IgD-negative memory B cell (primary cell): ENCODE measurements at regions not wholly inside any gene's neighbourhood (a gene's known extent, or its start where the extent isn't known, plus 50 kb on each side); places are given as distances from the start of the nearest gene placed in this dataset.
"Not testable (repeated sequence)": the region's sequence is repeated elsewhere in the genome, so short reads cannot be mapped to it uniquely, and the experiment has no call there.

Experiments
- H3K27ac Mint-ChIP-seq, 3 donors: one replicate each; pipeline ENCODE4 v1.8.0; 2020 to 2022; ENCODE audit warnings: mild to moderate bottlenecking in 3 of 3, mixed read lengths in 3 of 3, moderate library complexity in 1 of 3
- H3K27me3 Mint-ChIP-seq: one replicate; pipeline ENCODE4 v1.8.0; 2021; ENCODE audit warnings: mixed read lengths
- H3K36me3 Mint-ChIP-seq: one replicate; pipeline ENCODE4 v1.8.0; 2020; ENCODE audit warnings: mild to moderate bottlenecking, mixed read lengths
- H3K4me1 Mint-ChIP-seq, 3 donors: one replicate each; pipeline ENCODE4 v1.8.0; 2020 to 2022; ENCODE audit warnings: mixed read lengths in 3 of 3, mild to moderate bottlenecking in 1 of 3
- H3K4me3 Mint-ChIP-seq, 4 donors: one replicate each; pipeline ENCODE4 v1.8.0; 2020 to 2022; ENCODE audit warnings: mild to moderate bottlenecking in 4 of 4, mixed read lengths in 4 of 4, moderate library complexity in 3 of 4
- H3K9me3 Mint-ChIP-seq, 3 donors: one replicate each; pipeline ENCODE4 v1.8.0; 2020 to 2021; ENCODE audit warnings: mixed read lengths in 3 of 3, mild to moderate bottlenecking in 1 of 3

DNA sequence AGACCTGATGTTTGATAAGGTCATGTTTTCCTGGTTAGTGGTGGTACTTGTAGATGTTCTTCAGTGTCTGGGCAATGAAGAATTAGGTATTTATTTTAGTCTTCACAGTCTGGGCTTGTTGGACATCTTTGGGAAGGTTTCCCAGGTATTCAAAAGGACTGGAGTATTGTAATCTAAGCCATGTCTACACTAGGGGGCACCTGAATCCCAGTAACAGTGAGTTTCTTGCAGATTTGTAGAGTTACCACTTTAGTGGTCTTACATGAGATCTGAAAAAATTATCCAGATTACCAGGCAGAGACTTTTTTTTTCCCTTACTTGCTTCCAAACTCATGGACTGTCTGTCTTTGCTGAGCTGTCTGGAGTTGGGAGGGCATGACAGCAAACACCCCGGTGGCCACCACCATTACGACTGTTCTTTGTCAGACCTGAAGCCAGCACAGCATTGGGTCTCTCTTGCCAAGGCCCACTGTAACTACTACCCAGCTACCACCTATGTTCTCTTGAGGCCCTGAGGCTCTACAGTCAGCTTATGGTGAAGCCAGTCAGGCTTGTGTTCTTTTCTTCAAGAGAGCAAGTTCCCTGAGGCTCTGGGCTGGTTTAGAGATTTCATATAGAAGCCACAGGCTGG lies 820.7 kb upstream of the FBXO33 start:
- Mint-ChIP-seq H3K36me3 (no peaks in the 10 kb centered on the region), H3K9me3 (peaks cover 0 to 2% (median 0%) of the 10 kb centered on the region in 3 donors), H3K27me3 (no peaks in the 10 kb centered on the region), H3K4me3 (no peak overlapping the region), H3K27ac (no peak overlapping the region), H3K4me1 (peaks cover 0 to 2% (median 0%) of the 10 kb centered on the region in 3 donors)

DNA sequence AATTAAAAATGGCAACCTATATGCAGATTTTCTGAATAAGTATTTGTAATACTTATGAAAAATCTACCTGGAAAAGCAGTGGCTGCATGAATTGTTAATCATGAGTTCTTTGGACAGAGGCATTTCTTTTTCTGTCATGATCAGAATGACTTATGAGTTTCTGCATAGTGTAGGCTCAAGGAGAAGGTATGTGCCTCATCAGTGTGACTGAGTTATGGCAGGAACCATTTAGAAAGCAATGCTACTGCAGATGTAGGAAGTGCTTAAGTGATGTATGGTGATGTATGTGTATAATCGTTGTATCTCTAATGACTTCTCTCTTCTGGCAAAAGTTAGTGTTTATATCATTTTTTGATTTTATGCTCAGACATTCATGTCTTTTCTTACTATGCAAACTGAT lies 816.4 kb upstream of the FBXO33 start:
- H3K4me1 Mint-ChIP-seq, result peaks cover 0 to 2% (median 0%) of the 10 kb centered on the region in 3 donors
- no peaks in the 10 kb centered on the region for H3K27me3 Mint-ChIP-seq
- H3K36me3 Mint-ChIP-seq, result no peaks in the 10 kb centered on the region
- no peak overlapping the region for H3K27ac Mint-ChIP-seq
- H3K4me3 Mint-ChIP-seq, result no peak overlapping the region
- H3K9me3 Mint-ChIP-seq, result peaks cover 0 to 8% (median 2%) of the 10 kb centered on the region in 3 donors

- H3K36me3 Mint-ChIP-seq, result no peaks in the 10 kb centered on the region
- H3K27me3 Mint-ChIP-seq, result no peaks in the 10 kb centered on the region
- peaks cover 3 to 7% (median 3%) of the 10 kb centered on the region in 3 donors for H3K9me3 Mint-ChIP-seq
- H3K27ac Mint-ChIP-seq, result no peak overlapping the region
- H3K4me1 Mint-ChIP-seq, result no peaks in the 10 kb centered on the region
- no peak overlapping the region for H3K4me3 Mint-ChIP-seq
These were observed 808.1 kb upstream of the FBXO33 start for GRCh38 chr14:40240245-40240859.

DNA sequence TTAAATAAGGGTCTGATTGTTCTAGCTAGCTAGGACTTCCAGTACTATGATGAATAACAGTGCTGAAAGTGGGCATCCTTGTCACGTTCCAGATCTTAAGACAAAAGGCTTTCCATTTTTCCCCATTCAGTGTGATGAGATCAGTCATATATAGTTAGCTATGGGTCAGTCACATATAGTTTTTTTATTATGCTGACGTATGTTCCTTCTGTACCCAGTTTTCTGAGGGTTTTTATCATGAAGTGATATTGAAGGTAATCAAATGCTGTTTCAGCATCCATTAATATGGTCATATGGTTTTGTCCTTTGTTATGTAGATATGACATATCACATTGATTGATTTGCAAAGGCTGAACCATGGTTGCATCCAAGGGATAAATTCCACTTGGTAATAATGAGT lies 800.1 kb upstream of the FBXO33 start:
- Mint-ChIP-seq H3K4me3 (no peak overlapping the region), H3K4me1 (no peaks in the 10 kb centered on the region), H3K9me3 (peaks cover 2 to 11% (median 10%) of the 10 kb centered on the region in 3 donors), H3K27me3 (no peaks in the 10 kb centered on the region), H3K36me3 (no peaks in the 10 kb centered on the region), H3K27ac (no peak overlapping the region)

- H3K27ac Mint-ChIP-seq, result no peak overlapping the region
- no peaks in the 10 kb centered on the region for H3K4me1 Mint-ChIP-seq
- H3K27me3 Mint-ChIP-seq, result no peaks in the 10 kb centered on the region
- peaks cover 2 to 13% (median 8%) of the 10 kb centered on the region in 3 donors for H3K9me3 Mint-ChIP-seq
- no peaks in the 10 kb centered on the region for H3K36me3 Mint-ChIP-seq
- no peak overlapping the region for H3K4me3 Mint-ChIP-seq
These were observed 797.4 kb upstream of the FBXO33 start for GRCh38 chr14:40229676-40230075.

DNA sequence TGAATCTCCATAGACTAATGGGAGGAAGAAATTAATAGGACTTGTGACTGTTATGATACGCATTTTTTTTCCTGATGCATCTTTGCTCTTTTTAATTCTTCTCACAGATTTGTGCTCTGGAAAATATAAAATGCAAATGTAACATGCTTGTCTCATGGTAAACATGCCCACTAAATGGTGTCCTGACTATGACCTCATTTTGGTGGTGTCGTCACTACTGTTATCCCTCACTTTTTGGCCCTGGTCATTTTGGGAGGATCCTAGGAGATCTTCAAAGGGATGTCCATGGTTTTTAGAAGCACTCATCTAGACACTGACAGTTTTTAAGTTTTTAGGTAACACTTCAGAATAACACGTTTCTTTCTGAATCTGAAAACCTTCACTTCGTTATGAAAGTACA lies 790.8 kb upstream of the FBXO33 start:
- H3K9me3 Mint-ChIP-seq, result peaks cover 4 to 10% (median 5%) of the 10 kb centered on the region in 3 donors
- H3K36me3 Mint-ChIP-seq, result no peaks in the 10 kb centered on the region
- H3K4me3 Mint-ChIP-seq, result no peak overlapping the region
- H3K27me3 Mint-ChIP-seq, result no peaks in the 10 kb centered on the region
- H3K4me1 Mint-ChIP-seq, result peaks cover 0 to 5% (median 5%) of the 10 kb centered on the region in 3 donors
- H3K27ac Mint-ChIP-seq, result no peak overlapping the region

DNA sequence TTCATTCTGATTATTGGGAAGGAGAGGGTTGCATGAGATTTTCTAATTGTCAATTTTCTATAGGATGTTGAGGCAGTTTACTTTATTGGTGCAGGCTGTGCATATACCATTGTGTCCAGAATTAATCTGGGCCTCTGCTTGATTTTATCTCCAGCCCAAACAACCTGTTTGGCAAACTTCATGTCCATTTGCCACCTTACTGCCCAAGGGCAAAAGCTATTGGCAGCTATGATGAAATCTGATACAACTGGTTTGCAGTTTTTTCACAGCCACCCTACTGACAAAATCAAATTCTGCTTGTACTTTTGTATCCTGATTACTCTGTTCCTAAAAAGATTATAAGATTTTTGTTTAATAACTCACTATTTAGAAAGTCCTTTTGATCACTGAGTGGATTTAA lies 789.2 kb upstream of the FBXO33 start:
- no peak overlapping the region for H3K4me3 Mint-ChIP-seq
- H3K27ac Mint-ChIP-seq, result no peak overlapping the region
- H3K36me3 Mint-ChIP-seq, result no peaks in the 10 kb centered on the region
- H3K9me3 Mint-ChIP-seq, result peaks cover under 1 to 5% (median 4%) of the 10 kb centered on the region in 3 donors
- H3K4me1 Mint-ChIP-seq, result peaks cover 0 to 8% (median 5%) of the 10 kb centered on the region in 3 donors
- no peaks in the 10 kb centered on the region for H3K27me3 Mint-ChIP-seq

GRCh38 chr14:40219032-40219431 lies 786.8 kb upstream of the FBXO33 start:
- Mint-ChIP-seq H3K27me3 (no peaks in the 10 kb centered on the region), H3K9me3 (peaks cover 0 to 7% (median 5%) of the 10 kb centered on the region in 3 donors), H3K36me3 (peaks cover 2% of the 10 kb centered on the region), H3K4me1 (peaks cover 0 to 8% (median 5%) of the 10 kb centered on the region in 3 donors), H3K27ac (no peak overlapping the region), H3K4me3 (no peak overlapping the region)

- Mint-ChIP-seq H3K36me3 (peaks cover 2% of the 10 kb centered on the region), H3K4me3 (peak overlapping the region in 1 of 4 donors; percentile 11), H3K27me3 (no peaks in the 10 kb centered on the region), H3K27ac (peak overlapping the region in 1 of 3 donors; percentile 1), H3K4me1 (peaks cover 0 to 9% (median 5%) of the 10 kb centered on the region in 3 donors), H3K9me3 (peaks cover 0 to 7% (median 5%) of the 10 kb centered on the region in 3 donors)
These were observed 786.2 kb upstream of the FBXO33 start for GRCh38 chr14:40218282-40218941.

GRCh38 chr14:40216976-40217375 lies 784.7 kb upstream of the FBXO33 start:
- peaks cover 4 to 9% (median 5%) of the 10 kb centered on the region in 3 donors for H3K9me3 Mint-ChIP-seq
- H3K4me1 Mint-ChIP-seq, result peaks cover 0 to 9% (median 5%) of the 10 kb centered on the region in 3 donors
- H3K27me3 Mint-ChIP-seq, result no peaks in the 10 kb centered on the region
- peaks cover 2% of the 10 kb centered on the region for H3K36me3 Mint-ChIP-seq
- peak overlapping the region in 1 of 3 donors; percentile 11 for H3K27ac Mint-ChIP-seq
- no peak overlapping the region for H3K4me3 Mint-ChIP-seq

DNA sequence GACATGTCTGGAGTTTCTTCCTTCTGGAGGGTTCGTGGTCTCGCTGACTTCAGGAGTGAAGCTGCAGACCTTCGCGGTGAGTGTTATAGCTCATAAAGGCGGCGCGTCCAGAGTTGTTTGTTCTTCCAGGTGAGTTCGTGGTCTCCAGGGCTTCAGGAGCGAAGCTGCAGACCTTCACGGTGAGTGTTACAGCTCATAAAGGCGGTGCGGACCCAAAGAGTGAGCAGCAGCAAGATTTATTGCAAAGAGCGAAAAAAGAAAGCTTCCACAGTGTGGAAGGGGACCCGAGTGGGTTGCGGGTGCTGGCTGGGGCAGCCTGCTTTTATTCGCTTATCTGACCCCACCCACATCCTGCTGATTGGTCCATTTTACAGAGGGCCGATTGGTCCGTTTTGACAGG lies 784.2 kb upstream of the FBXO33 start:
- not testable (repeated sequence) for H3K36me3 Mint-ChIP-seq
- H3K9me3 Mint-ChIP-seq, result peaks cover 4 to 10% (median 5%) of the 10 kb centered on the region in 3 donors

GRCh38 chr14:40213701-40214100 lies 781.5 kb upstream of the FBXO33 start:
- no peak overlapping the region for H3K27ac Mint-ChIP-seq
- H3K36me3 Mint-ChIP-seq, result peaks cover 2% of the 10 kb centered on the region
- H3K4me3 Mint-ChIP-seq, result no peak overlapping the region
- H3K9me3 Mint-ChIP-seq, result peaks cover 5 to 13% (median 9%) of the 10 kb centered on the region in 3 donors
- H3K27me3 Mint-ChIP-seq, result no peaks in the 10 kb centered on the region
- peaks cover 0 to 7% (median 3%) of the 10 kb centered on the region in 3 donors for H3K4me1 Mint-ChIP-seq

More for the DNA sequence above, 784.2 kb upstream of the FBXO33 start:
- H3K4me1 Mint-ChIP-seq, result peaks cover 0 to 11% (median 5%) of the 10 kb centered on the region in 3 donors
- H3K4me3 Mint-ChIP-seq, result peak overlapping the region in 1 of 4 donors; percentile 60
- H3K27me3 Mint-ChIP-seq, result not testable (repeated sequence)
- peak overlapping the region in 1 of 3 donors; percentile 83 for H3K27ac Mint-ChIP-seq

- Mint-ChIP-seq H3K27ac (no peak overlapping the region), H3K4me3 (no peak overlapping the region), H3K9me3 (peaks cover 1 to 6% (median 5%) of the 10 kb centered on the region in 3 donors), H3K4me1 (no peaks in the 10 kb centered on the region), H3K27me3 (no peaks in the 10 kb centered on the region), H3K36me3 (no peaks in the 10 kb centered on the region)
These were observed 772.4 kb upstream of the FBXO33 start for GRCh38 chr14:40204441-40205175.

GRCh38 chr14:40199101-40199500 lies 766.9 kb upstream of the FBXO33 start:
- peaks cover 0 to 1% (median 0%) of the 10 kb centered on the region in 3 donors for H3K9me3 Mint-ChIP-seq
- no peaks in the 10 kb centered on the region for H3K36me3 Mint-ChIP-seq
- H3K27ac Mint-ChIP-seq, result no peak overlapping the region
- H3K4me1 Mint-ChIP-seq, result no peaks in the 10 kb centered on the region
- no peaks in the 10 kb centered on the region for H3K27me3 Mint-ChIP-seq
- no peak overlapping the region for H3K4me3 Mint-ChIP-seq

- Mint-ChIP-seq H3K27me3 (no peaks in the 10 kb centered on the region), H3K4me3 (no peak overlapping the region), H3K9me3 (peaks cover 0 to 2% (median 0%) of the 10 kb centered on the region in 3 donors), H3K27ac (no peak overlapping the region), H3K36me3 (no peaks in the 10 kb centered on the region), H3K4me1 (no peaks in the 10 kb centered on the region)
These were observed 765.1 kb upstream of the FBXO33 start for GRCh38 chr14:40197344-40197743.
